HCT116 (cell line): ENCODE measurements at regions not wholly inside any gene's neighbourhood (a gene's known extent, or its start where the extent isn't known, plus 50 kb on each side); places are given as distances from the start of the nearest gene placed in this dataset.

ENCODE experiments used
- ATAC-seq: fragments of 200-7000 bp; cut with Tn5 transposase; 2 replicates; pipeline ENCODE4 v1.9.1; 2020; ENCODE audit warnings: mild to moderate bottlenecking, moderate library complexity
- BruUV-seq: library from RNA; stranded (reverse); fragments of 400-500 nt; replicated peaks from 2 replicates; lab custom pipeline; 2021; lab: Mats Ljungman, UMichigan
- CTCF ChIA-PET: fragments of 300-600 bp; sonication (Branson Sonifier 250); formaldehyde crosslinking; loops from one replicate; lab custom pipeline; 2021; ENCODE audit warnings: antibody characterized with exemption; lab: Charles Lee
- POLR2A ChIA-PET: fragments of 300-600, 350-600 bp; sonication (Branson Sonifier 250); formaldehyde crosslinking; loops from one replicate; lab custom pipeline; 2021; ENCODE audit warnings: antibody characterized with exemption; lab: Charles Lee
- RAD21 ChIA-PET, 2 experiments: fragments of 300-600 bp; sonication (Branson Sonifier 250); formaldehyde crosslinking; loops; one replicate each; lab custom pipeline; 2023; ENCODE audit warnings: low total read pairs in 2 of 2; ENCODE audit not compliant: uncharacterized antibody in 2 of 2, unreplicated experiment in 2 of 2, low non-redundant PET in 1 of 2; lab: Charles Lee
- DNase-seq: peaks from one replicate; pipeline ENCODE4 v3.0.0-alpha.2; 2010; ENCODE audit warnings: low read depth, low spot score
- H2AFZ ChIP-seq: fragments of 200-600 bp; shearing (Covaris generic), sonication (generic); 2 replicates; pipeline ENCODE4 v1.6.1; 2017; ENCODE audit warnings: low read depth, mixed run types, mixed read lengths, antibody characterized with exemption, low read length; ENCODE audit not compliant: poor library complexity, severe bottlenecking
- H3K27ac ChIP-seq: 2 replicates; pipeline ENCODE4 v1.5.1; 2012; ENCODE audit warnings: low read depth, low read length
- H3K27me3 ChIP-seq: fragments of 200-600 bp; sonication (generic); 2 replicates; pipeline ENCODE4 v1.6.1; 2016; ENCODE audit warnings: mixed run types, low read length, mixed read lengths; ENCODE audit not compliant: insufficient read depth
- H3K36me3 ChIP-seq, 2 experiments: fragments of 200-500 bp in 1 of 2; fragments of 200-600 bp in 1 of 2; sonication (Bioruptor generic) in 1 of 2; sonication (generic) in 1 of 2; 2 replicates each; pipeline versions ENCODE4 v1.5.1 to v1.6.1; 2014 to 2016; ENCODE audit warnings: low read length in 2 of 2, inconsistent platforms in 1 of 2, mixed read lengths in 1 of 2, mixed run types in 1 of 2; ENCODE audit not compliant: insufficient read depth in 2 of 2, control insufficient read depth in 1 of 2
- H3K4me1 ChIP-seq, 2 experiments: fragments of 200-600 bp in 1 of 2; sonication (generic) in 1 of 2; 2 replicates each; pipeline versions ENCODE4 v1.5.1 to v1.6.1; 2012 to 2017; ENCODE audit warnings: low read length in 2 of 2, inconsistent platforms in 1 of 2, mild to moderate bottlenecking in 1 of 2, mixed read lengths in 1 of 2, mixed run types in 1 of 2, moderate library complexity in 1 of 2; ENCODE audit not compliant: insufficient read depth in 2 of 2, control insufficient read depth in 1 of 2
- H3K4me2 ChIP-seq: fragments of 200-600 bp; sonication (generic); 2 replicates; pipeline ENCODE4 v1.6.1; 2017; ENCODE audit warnings: mixed run types, low read length, mixed read lengths
- H3K4me3 ChIP-seq, 2 experiments: fragments of 200-600 bp in 1 of 2; sonication (generic) in 1 of 2; replicated peaks in 1 of 2; 2 replicates each; pipeline ENCODE4 v1.5.1; 2011 to 2016; ENCODE audit warnings: low read length in 2 of 2, control low read depth in 1 of 2, low read depth in 1 of 2, mild to moderate bottlenecking in 1 of 2, mixed read lengths in 1 of 2, mixed run types in 1 of 2
- H3K79me2 ChIP-seq: fragments of 200-600 bp; sonication (generic); 2 replicates; pipeline ENCODE4 v1.6.1; 2017; ENCODE audit warnings: mild to moderate bottlenecking, mixed run types, low read length, moderate library complexity, mixed read lengths; ENCODE audit not compliant: insufficient read depth
- H3K9ac ChIP-seq: fragments of 200-600 bp; sonication (generic); 2 replicates; pipeline ENCODE4 v1.6.1; 2016; ENCODE audit warnings: low read length, mixed read lengths
- H3K9me2 ChIP-seq: fragments of 200-600 bp; sonication (generic), shearing (Covaris generic); 2 replicates; pipeline ENCODE4 v1.6.1; 2017; ENCODE audit warnings: mixed run types, mild to moderate bottlenecking, moderate library complexity; ENCODE audit not compliant: insufficient read depth
- H3K9me3 ChIP-seq, 2 experiments: fragments of 200-500 bp in 1 of 2; fragments of 200-600 bp in 1 of 2; sonication (Bioruptor generic) in 1 of 2; sonication (generic) in 1 of 2; 2 replicates each; pipeline ENCODE4 v1.6.1; 2014 to 2017; ENCODE audit warnings: low read length in 2 of 2, mixed read lengths in 2 of 2, inconsistent platforms in 1 of 2, low read depth in 1 of 2, mild to moderate bottlenecking in 1 of 2, mixed run types in 1 of 2, moderate library complexity in 1 of 2; ENCODE audit not compliant: control insufficient read depth in 1 of 2, insufficient read depth in 1 of 2
- H4K20me1 ChIP-seq: fragments of 200-600 bp; sonication (generic), shearing (Covaris generic); 2 replicates; pipeline ENCODE4 v1.6.1; 2017; ENCODE audit warnings: mixed run types, mild to moderate bottlenecking, moderate library complexity; ENCODE audit not compliant: insufficient read depth
- EGR1 ChIP-seq: IDR thresholded peaks from 2 replicates; pipeline ENCODE4 v1.6.1; 2012; ENCODE audit warnings: low read depth
- JUND ChIP-seq: IDR thresholded peaks from 2 replicates; pipeline ENCODE4 v1.6.1; 2012
- POLR2A ChIP-seq: IDR thresholded peaks from 2 replicates; pipeline ENCODE4 v1.7.0; 2011; ENCODE audit warnings: borderline replicate concordance; ENCODE audit not compliant: insufficient read depth, insufficient read length; ENCODE audit errors: extremely low read depth
- SP1 ChIP-seq: IDR thresholded peaks from 2 replicates; pipeline ENCODE4 v1.6.1; 2012; ENCODE audit warnings: low read depth
- ZNF274 ChIP-seq: fragments of 200-500 bp; sonication (Bioruptor generic); IDR thresholded peaks from 2 replicates; pipeline ENCODE4 v1.6.1; 2014; ENCODE audit warnings: mild to moderate bottlenecking, low read depth, low read length, inconsistent platforms
- intact Hi-C: fragments of 100-400 bp; cut with micrococcal nuclease; formaldehyde crosslinking; loops from 2 replicates; pipeline ENCODE4 v1.10.0; 2022
- TF ChIP-seq, protein P1 (sequence below): IDR thresholded peaks from 2 replicates; pipeline ENCODE4 v1.6.1; 2012; ENCODE audit warnings: low read depth

DNA sequence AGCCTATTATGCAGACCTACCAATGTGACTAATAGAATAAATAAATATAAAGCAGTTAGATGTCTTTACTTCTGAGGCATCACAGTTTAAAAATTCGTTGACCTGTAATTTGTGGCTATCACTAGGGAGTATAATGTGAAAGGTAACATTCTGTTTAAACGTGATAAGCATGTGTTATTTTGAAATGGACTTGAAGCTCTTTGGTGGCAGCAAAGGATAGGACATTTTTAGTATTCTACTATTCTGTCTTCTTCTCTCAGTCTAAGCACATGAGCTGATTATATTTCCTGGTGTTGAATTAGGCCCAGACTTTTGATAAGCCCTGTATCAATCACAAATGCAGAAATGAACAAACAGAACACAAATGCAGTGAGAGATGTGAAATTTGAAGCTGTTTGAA is 974.0 kb upstream of the CDH10 start:
- peaks cover 0 to 7% of the 10 kb centered on the region in 2 experiments; a peak in 1 of 4 replicates for H3K9me3 ChIP-seq
- intact Hi-C loops: no loop called here
- H3K4me3 ChIP-seq: no peak overlapping the region
- ChIA-PET CTCF (no interaction called here), RAD21 (no interaction called here), POLR2A (no interaction called here)
- H3K9ac ChIP-seq: no peak overlapping the region
- no peaks in the 10 kb centered on the region for H3K79me2 ChIP-seq
- no peaks in the 10 kb centered on the region for H3K9me2 ChIP-seq
- H3K4me2 ChIP-seq: no peak overlapping the region
- no TSS peak for BruUV-seq
- no peak for TF ChIP-seq SP1
- no peak for TF ChIP-seq JUND
- DNase-seq (no peak), ATAC-seq (no peak)
- H3K36me3 ChIP-seq: no peaks in the 10 kb centered on the region
- H4K20me1 ChIP-seq: no peaks in the 10 kb centered on the region
- no peak overlapping the region for H3K27ac ChIP-seq
- no peaks in the 10 kb centered on the region for H3K4me1 ChIP-seq
- H3K27me3 ChIP-seq: no peaks in the 10 kb centered on the region
- no peak overlapping the region for H2AFZ ChIP-seq

DNA sequence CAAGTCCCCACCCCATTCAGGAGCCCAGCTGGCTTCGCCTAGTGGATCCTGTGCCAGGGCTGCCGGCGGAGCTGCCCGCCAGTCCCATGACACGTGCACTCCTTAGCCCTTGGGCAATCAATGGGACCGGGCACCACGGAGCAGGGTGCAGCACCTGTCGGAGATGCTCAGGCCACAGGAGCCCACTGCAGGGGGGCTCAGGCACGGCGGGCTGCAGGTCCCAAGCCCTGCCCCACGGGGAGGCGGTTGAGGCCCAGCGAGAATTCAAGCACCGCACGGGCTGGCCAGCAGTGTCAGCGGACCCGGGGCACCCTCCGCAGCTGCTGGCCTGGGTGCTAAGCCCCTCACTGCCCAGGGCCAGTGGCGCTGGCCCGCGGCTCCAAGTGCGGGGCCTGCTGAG is 969.7 kb upstream of the CDH10 start:
- Histone ChIP-seq H4K20me1 (no peaks in the 10 kb centered on the region), H3K27me3 (no peaks in the 10 kb centered on the region), H3K79me2 (no peaks in the 10 kb centered on the region), H3K4me3 (no peak overlapping the region), H3K9me2 (no peaks in the 10 kb centered on the region), H3K9ac (no peak overlapping the region), H3K4me1 (no peaks in the 10 kb centered on the region), H3K4me2 (no peak overlapping the region), H3K36me3 (no peaks in the 10 kb centered on the region), H3K27ac (no peak overlapping the region), H2AFZ (no peak overlapping the region), H3K9me3 (peaks cover 0 to 14% of the 10 kb centered on the region in 2 experiments; a peak in 1 of 4 replicates)
- CTCF ChIA-PET: no interaction called here
- no TSS peak for BruUV-seq
- POLR2A ChIA-PET: no interaction called here
- RAD21 ChIA-PET: no interaction called here
- ATAC-seq (no peak), DNase-seq (no peak)
- intact Hi-C loops: no loop called here
- TF ChIP-seq SP1 (no peak), ZNF274 (no peak), EGR1 (no peak)

DNA sequence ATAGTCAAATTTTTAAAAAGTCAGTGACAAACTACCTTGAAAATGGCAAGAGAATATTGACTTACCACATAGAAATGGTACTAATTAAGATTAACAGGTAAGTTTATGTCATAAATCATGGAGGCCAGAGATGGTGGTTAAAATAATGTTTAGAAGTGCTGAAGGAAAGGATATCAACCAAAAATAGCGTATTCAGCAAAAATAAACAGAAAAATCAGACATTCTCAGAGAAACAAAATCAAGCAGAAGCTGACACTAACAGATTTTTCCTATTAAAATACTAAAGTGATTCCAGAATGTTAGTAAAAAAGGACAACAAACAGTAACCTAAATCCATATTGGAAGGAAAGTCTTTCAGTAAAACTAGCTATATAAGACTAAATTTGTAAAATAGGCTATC is 959.9 kb upstream of the CDH10 start:
- H3K4me2 ChIP-seq: no peak overlapping the region
- H3K79me2 ChIP-seq: no peaks in the 10 kb centered on the region
- DNase-seq (no peak), ATAC-seq (no peak)
- no peaks in the 10 kb centered on the region for H3K9me2 ChIP-seq
- BruUV-seq: no TSS peak
- no peaks in the 10 kb centered on the region for H4K20me1 ChIP-seq
- no peaks in the 10 kb centered on the region for H3K36me3 ChIP-seq
- intact Hi-C loops: no loop called here
- CTCF ChIA-PET: no interaction called here
- H3K9ac ChIP-seq: no peak overlapping the region
- H2AFZ ChIP-seq: no peak overlapping the region
- no peaks in the 10 kb centered on the region for H3K27me3 ChIP-seq
- TF ChIP-seq POLR2A (no peak), SP1 (no peak), EGR1 (no peak)
- TF ChIP-seq, protein P1, sequence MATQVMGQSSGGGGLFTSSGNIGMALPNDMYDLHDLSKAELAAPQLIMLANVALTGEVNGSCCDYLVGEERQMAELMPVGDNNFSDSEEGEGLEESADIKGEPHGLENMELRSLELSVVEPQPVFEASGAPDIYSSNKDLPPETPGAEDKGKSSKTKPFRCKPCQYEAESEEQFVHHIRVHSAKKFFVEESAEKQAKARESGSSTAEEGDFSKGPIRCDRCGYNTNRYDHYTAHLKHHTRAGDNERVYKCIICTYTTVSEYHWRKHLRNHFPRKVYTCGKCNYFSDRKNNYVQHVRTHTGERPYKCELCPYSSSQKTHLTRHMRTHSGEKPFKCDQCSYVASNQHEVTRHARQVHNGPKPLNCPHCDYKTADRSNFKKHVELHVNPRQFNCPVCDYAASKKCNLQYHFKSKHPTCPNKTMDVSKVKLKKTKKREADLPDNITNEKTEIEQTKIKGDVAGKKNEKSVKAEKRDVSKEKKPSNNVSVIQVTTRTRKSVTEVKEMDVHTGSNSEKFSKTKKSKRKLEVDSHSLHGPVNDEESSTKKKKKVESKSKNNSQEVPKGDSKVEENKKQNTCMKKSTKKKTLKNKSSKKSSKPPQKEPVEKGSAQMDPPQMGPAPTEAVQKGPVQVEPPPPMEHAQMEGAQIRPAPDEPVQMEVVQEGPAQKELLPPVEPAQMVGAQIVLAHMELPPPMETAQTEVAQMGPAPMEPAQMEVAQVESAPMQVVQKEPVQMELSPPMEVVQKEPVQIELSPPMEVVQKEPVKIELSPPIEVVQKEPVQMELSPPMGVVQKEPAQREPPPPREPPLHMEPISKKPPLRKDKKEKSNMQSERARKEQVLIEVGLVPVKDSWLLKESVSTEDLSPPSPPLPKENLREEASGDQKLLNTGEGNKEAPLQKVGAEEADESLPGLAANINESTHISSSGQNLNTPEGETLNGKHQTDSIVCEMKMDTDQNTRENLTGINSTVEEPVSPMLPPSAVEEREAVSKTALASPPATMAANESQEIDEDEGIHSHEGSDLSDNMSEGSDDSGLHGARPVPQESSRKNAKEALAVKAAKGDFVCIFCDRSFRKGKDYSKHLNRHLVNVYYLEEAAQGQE: no peak
- H3K9me3 ChIP-seq: peaks cover 16 to 17% of the 10 kb centered on the region in 2 experiments; a peak in 2 of 4 replicates
- H3K4me3 ChIP-seq: no peak overlapping the region
- H3K4me1 ChIP-seq: no peaks in the 10 kb centered on the region
- POLR2A ChIA-PET: no interaction called here
- RAD21 ChIA-PET: no interaction called here
- no peak overlapping the region for H3K27ac ChIP-seq
